HuH-7.5 (cell line): ENCODE measurements at regions not wholly inside any gene's neighbourhood (a gene's known extent, or its start where the extent isn't known, plus 50 kb on each side); places are given as distances from the start of the nearest gene placed in this dataset.
"Not testable (repeated sequence)": the region's sequence is repeated elsewhere in the genome, so short reads cannot be mapped to it uniquely, and the experiment has no call there.

Source experiments
- DNase-seq: peaks from one replicate; pipeline ENCODE4 v3.0.0; 2011; ENCODE audit warnings: low spot score

GRCh38 chr10:3342771-3343170 lies 170.2 kb upstream of the PITRM1 start:
- DNase-seq = no peak

- no peak for DNase-seq
Observed at GRCh38 chr10:3340127-3340730, 167.6 kb upstream of the PITRM1 start.

GRCh38 chr10:3339531-3339950 lies 167.0 kb upstream of the PITRM1 start:
- DNase-seq = no peak

- no peak for DNase-seq
Observed at GRCh38 chr10:3339121-3339520, 166.5 kb upstream of the PITRM1 start.

- DNase-seq = no peak
Observed at GRCh38 chr10:3337741-3338140, 165.2 kb upstream of the PITRM1 start.

- no peak for DNase-seq
Observed at GRCh38 chr10:3336673-3337293, 164.2 kb upstream of the PITRM1 start.

- no peak for DNase-seq
Observed at GRCh38 chr10:3333426-3333825, 160.8 kb upstream of the PITRM1 start.

- no peak for DNase-seq
Observed at GRCh38 chr10:3331690-3332230, 159.2 kb upstream of the PITRM1 start.

GRCh38 chr10:3331187-3331586 lies 158.6 kb upstream of the PITRM1 start:
- DNase-seq = no peak

GRCh38 chr10:3330663-3331062 lies 158.1 kb upstream of the PITRM1 start:
- DNase-seq = no peak

GRCh38 chr10:3325954-3326750 lies 153.6 kb upstream of the PITRM1 start:
- no peak for DNase-seq

- DNase-seq = no peak
Observed at GRCh38 chr10:3324612-3325038, 152.0 kb upstream of the PITRM1 start.

- no peak for DNase-seq
Observed at GRCh38 chr10:3323865-3324498, 151.4 kb upstream of the PITRM1 start.

- DNase-seq = no peak
Observed at GRCh38 chr10:3321123-3321522, 148.5 kb upstream of the PITRM1 start.

- no peak for DNase-seq
Observed at GRCh38 chr10:3319811-3320226, 147.2 kb upstream of the PITRM1 start.

- not testable (repeated sequence) for DNase-seq
Observed at GRCh38 chr10:3318480-3318807, 145.9 kb upstream of the PITRM1 start.

GRCh38 chr10:3317553-3318479 lies 145.2 kb upstream of the PITRM1 start:
- DNase-seq = not testable (repeated sequence)

- DNase-seq = not testable (repeated sequence)
Observed at GRCh38 chr10:3314445-3315085, 142.0 kb upstream of the PITRM1 start.

- not testable (repeated sequence) for DNase-seq
Observed at GRCh38 chr10:3313784-3314444, 141.3 kb upstream of the PITRM1 start.

- DNase-seq = no peak
Observed at GRCh38 chr10:3312403-3312940, 139.9 kb upstream of the PITRM1 start.
